ENCODE measurements at regions not wholly inside any gene's neighbourhood (a gene's known extent, or its start where the extent isn't known, plus 50 kb on each side); places are given as distances from the start of the nearest gene placed in this dataset.

DNA sequence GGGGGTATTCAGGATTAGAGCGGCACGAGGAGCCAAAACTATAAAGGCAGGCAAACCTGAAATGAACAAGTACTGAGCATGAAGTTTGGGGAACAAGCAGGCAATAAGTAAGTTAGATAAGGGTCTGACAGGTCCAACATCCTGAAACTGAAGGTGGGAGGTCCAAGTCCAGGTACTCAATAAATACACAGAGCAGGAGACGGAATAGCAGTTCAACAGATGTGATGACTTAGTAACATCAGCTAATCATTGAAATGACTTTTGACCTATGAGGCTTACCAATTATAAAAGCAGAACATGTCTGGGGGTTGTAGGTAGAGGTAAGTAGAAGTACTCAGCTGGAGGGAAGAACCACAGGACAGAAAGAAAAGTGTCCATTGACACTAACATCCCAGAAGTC is 132.8 kb upstream of the PDZRN3 start:
- H3K36me3 ChIP-seq (ENCODE audit: insufficient read depth), result no peaks in the 10 kb centered on the region
- no peak for DNase-seq (ENCODE audit: extremely low spot score)
- no peak overlapping the region for H3K27ac ChIP-seq (ENCODE audit: low read depth)
- H3K4me1 ChIP-seq (ENCODE audit: insufficient read depth), result no peaks in the 10 kb centered on the region
- WGBS, result 84% methylated on average over 3 of the region's 3 CpGs
- no peak overlapping the region for H3K4me3 ChIP-seq (ENCODE audit: low read depth, low read length)

GRCh38 chr3:73753985-73754384 is 129.2 kb upstream of the PDZRN3 start:
- no peak overlapping the region for H3K27ac ChIP-seq (ENCODE audit: low read depth)
- no peak overlapping the region for H3K4me3 ChIP-seq (ENCODE audit: low read depth, low read length)
- no peaks in the 10 kb centered on the region for H3K36me3 ChIP-seq (ENCODE audit: insufficient read depth)
- no peak for DNase-seq (ENCODE audit: extremely low spot score)
- no peaks in the 10 kb centered on the region for H3K4me1 ChIP-seq (ENCODE audit: insufficient read depth)
- 95% methylated on average over 6 of the region's 6 CpGs for WGBS

GRCh38 chr3:73752338-73752737 is 127.6 kb upstream of the PDZRN3 start:
- no peak overlapping the region for H3K27ac ChIP-seq (ENCODE audit: low read depth)
- no peaks in the 10 kb centered on the region for H3K4me1 ChIP-seq (ENCODE audit: insufficient read depth)
- H3K4me3 ChIP-seq (ENCODE audit: low read depth, low read length), result no peak overlapping the region
- H3K36me3 ChIP-seq (ENCODE audit: insufficient read depth), result no peaks in the 10 kb centered on the region
- WGBS, result 68% methylated on average over 5 of the region's 5 CpGs
- no peak for DNase-seq (ENCODE audit: extremely low spot score)

DNA sequence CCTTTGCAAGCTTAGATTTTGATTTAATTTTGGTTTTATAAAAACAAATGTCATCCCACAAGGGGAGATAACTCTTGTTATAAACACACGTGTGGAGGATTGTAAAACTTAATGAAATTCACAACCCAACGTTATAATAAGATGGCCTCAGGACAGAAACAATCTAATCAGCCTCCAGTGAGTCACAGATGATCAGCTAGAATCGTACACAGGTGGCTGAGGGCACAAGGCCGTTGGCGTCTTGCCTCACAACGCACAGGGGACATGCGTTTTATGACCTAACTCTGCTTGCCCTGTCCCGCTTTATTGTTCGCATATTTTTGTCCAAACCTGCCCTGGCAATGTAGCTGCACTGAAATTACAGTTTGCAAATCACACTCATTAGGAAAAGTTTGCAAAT is 121.9 kb upstream of the PDZRN3 start:
- DNase-seq (ENCODE audit: extremely low spot score), result no peak
- Histone ChIP-seq H3K36me3 (ENCODE audit: insufficient read depth) (no peaks in the 10 kb centered on the region), H3K4me1 (ENCODE audit: insufficient read depth) (no peaks in the 10 kb centered on the region), H3K27ac (ENCODE audit: low read depth) (no peak overlapping the region), H3K4me3 (ENCODE audit: low read depth, low read length) (no peak overlapping the region)
- WGBS, result 59% methylated on average over 9 of the region's 9 CpGs

DNA sequence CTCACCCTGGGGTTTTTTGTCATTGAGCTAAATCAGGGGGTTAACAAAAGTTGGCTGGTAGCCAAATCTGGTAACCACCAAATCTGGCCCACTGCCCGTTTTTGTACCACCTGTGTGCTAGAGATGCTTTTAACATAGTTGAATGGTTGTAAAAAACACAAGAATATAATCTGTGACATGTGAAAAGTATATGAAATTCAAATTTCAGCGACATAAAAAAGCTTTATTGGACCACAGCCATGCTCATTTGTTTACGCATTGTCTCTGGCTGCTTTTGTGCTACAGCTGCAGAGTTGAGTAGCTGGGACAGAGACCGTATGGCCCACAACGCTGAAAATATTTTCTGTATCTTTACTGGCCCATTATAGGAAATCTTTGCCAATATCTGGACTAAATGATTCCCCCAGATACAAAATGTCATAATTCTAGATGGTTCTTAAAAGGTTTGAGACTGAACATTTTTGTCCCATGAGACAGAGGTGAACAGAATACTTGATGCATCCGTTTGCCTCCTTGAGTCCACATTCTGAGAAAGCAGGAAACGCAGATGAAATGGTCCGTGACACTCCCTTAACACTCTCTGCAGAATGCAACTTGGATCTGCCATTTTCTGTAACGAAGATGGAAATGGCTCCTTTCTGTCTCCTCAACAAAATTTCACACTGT is 120.9 kb upstream of the PDZRN3 start:
- Histone ChIP-seq H3K27ac (ENCODE audit: low read depth) (no peak overlapping the region), H3K4me3 (ENCODE audit: low read depth, low read length) (no peak overlapping the region), H3K36me3 (ENCODE audit: insufficient read depth) (no peaks in the 10 kb centered on the region), H3K4me1 (ENCODE audit: insufficient read depth) (no peaks in the 10 kb centered on the region)
- DNase-seq (ENCODE audit: extremely low spot score), result no peak
- 37% methylated on average over 9 of the region's 9 CpGs for WGBS

GRCh38 chr3:73743551-73743950 is 118.8 kb upstream of the PDZRN3 start:
- Histone ChIP-seq H3K4me1 (ENCODE audit: insufficient read depth) (no peaks in the 10 kb centered on the region), H3K27ac (ENCODE audit: low read depth) (no peak overlapping the region), H3K36me3 (ENCODE audit: insufficient read depth) (no peaks in the 10 kb centered on the region), H3K4me3 (ENCODE audit: low read depth, low read length) (no peak overlapping the region)
- WGBS, result 51% methylated on average over 4 of the region's 4 CpGs
- DNase-seq (ENCODE audit: extremely low spot score), result no peak

DNA sequence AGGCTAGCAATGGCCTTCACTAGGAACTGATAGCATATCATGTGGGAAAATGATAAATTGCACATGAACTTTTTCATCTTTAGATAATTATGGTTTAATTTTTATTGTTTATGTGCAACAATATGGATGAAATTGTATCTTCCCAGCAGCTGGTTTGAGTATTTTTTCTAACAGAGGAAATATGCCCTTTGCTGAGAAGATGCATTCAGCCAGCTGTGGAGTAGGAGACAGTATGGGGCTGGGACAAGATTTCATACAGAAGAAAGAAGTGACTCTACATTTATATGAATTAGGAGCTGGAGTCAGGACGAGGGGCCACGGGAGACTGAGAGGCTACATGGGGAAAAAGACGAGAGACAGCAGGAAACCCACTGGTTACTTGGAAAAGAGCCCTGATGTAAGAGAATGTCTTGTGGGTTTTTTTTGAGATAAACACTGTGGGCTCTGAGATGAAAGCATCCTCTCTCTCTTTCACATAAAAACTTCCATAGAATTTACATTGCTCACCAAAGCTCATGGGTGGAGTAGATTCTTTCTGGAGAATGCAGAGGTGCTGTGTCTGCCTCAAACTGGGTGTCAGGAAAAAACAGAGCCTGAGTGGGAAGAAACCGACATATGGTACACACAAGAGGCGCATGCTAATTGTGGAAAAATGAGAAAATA is 115.2 kb upstream of the PDZRN3 start:
- Histone ChIP-seq H3K27ac (ENCODE audit: low read depth) (no peak overlapping the region), H3K4me1 (ENCODE audit: insufficient read depth) (no peaks in the 10 kb centered on the region), H3K4me3 (ENCODE audit: low read depth, low read length) (no peak overlapping the region), H3K36me3 (ENCODE audit: insufficient read depth) (no peaks in the 10 kb centered on the region)
- 42% methylated on average over 5 of the region's 5 CpGs for WGBS
- DNase-seq (ENCODE audit: extremely low spot score), result no peak

- no peaks in the 10 kb centered on the region for H3K4me1 ChIP-seq (ENCODE audit: insufficient read depth)
- no peak for DNase-seq (ENCODE audit: extremely low spot score)
- H3K27ac ChIP-seq (ENCODE audit: low read depth), result no peak overlapping the region
- no peak overlapping the region for H3K4me3 ChIP-seq (ENCODE audit: low read depth, low read length)
- H3K36me3 ChIP-seq (ENCODE audit: insufficient read depth), result no peaks in the 10 kb centered on the region
- WGBS, result 94% methylated on average over 1 of the region's 1 CpG
Measured at GRCh38 chr3:73738711-73739110, 114.0 kb upstream of the PDZRN3 start.

DNA sequence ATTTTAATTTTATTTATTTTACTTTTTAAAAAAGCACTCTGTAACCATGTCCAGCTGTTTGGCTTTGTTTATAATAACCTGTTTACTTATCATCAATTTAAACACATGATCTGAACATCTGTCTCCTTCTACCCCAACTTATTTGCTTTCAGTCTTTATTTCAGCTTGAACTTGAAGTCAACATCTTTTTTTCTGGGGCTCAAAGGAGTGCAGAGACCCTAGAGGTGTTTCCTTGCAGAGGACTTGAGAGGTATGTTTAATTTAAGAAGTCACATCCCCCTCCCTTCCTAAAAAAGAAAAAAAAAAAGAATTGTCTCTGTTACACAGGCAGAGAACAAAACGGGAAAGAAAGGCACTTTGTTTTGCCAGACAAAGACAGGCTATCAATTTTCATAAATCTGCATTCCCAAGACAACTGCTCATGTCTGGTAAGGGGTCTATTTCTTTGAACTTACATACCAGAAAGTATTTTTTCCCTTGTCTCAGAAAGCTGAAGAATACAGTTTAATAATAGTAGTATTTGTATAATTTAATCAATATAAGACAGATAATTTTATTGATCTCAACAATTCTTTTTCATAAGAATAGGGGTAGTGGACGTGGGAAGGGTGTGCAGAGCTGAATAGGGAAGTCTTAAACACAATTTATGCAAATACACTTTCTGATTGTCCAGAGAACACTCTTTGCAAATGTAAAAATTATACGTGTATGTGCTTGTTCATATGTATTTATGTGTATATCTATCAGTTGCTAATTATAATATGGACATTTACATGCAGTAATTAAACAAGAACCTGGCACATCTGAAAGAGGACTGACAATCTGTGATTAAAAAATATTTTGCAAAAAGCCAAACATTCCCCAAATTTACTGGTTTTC is 109.7 kb upstream of the PDZRN3 start:
- Histone ChIP-seq H3K4me3 (ENCODE audit: low read depth, low read length) (no peak overlapping the region), H3K36me3 (ENCODE audit: insufficient read depth) (no peaks in the 10 kb centered on the region), H3K4me1 (ENCODE audit: insufficient read depth) (no peaks in the 10 kb centered on the region), H3K27ac (ENCODE audit: low read depth) (no peak overlapping the region)
- 71% methylated on average over 3 of the region's 3 CpGs for WGBS
- no peak for DNase-seq (ENCODE audit: extremely low spot score)

DNA sequence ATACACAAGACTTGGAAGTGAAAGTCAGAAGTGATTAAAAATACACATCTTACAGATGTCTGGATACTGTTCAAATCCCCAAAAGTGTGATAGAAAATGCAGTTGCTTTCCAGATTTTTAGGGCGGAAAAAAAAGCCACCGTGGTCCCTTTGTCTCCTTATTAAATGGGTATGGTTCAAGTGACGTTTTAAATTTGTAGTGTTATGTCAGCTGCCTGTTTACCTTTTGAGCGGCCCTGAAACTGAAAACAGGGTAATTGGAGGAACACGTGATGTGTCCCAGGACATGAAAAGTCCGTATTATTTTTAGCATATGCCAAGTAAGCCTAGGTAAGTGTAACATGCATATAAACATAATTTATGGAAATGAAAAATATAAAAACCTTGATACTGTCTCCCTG is 109.0 kb upstream of the PDZRN3 start:
- Histone ChIP-seq H3K27ac (ENCODE audit: low read depth) (no peak overlapping the region), H3K4me3 (ENCODE audit: low read depth, low read length) (no peak overlapping the region), H3K4me1 (ENCODE audit: insufficient read depth) (no peaks in the 10 kb centered on the region), H3K36me3 (ENCODE audit: insufficient read depth) (no peaks in the 10 kb centered on the region)
- 68% methylated on average over 6 of the region's 6 CpGs for WGBS
- DNase-seq (ENCODE audit: extremely low spot score), result no peak

DNA sequence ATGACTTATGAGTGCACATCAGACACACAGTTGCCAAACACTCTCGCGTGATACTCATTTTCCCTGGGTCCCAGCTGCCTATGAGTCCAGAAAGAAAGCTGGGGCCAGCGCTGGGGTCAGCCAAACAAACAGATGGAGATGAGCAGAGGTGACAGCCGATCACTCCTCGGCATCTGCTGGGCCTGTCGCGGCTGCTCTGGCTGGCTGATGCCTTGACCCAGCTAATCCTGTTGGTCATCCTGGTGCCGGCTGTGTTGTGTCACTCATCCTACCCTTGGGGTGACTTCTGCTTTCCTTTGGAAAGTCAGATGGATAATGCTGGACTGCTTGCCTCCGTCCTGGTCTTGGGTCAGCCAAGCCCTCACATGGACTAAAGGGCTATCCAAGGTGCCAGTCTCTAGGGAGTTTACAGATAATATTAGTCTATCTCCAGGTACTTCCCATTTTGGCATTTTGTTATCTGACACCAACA is 105.3 kb upstream of the PDZRN3 start:
- no peaks in the 10 kb centered on the region for H3K36me3 ChIP-seq (ENCODE audit: insufficient read depth)
- DNase-seq (ENCODE audit: extremely low spot score), result no peak
- H3K27ac ChIP-seq (ENCODE audit: low read depth), result no peak overlapping the region
- no peak overlapping the region for H3K4me3 ChIP-seq (ENCODE audit: low read depth, low read length)
- no peaks in the 10 kb centered on the region for H3K4me1 ChIP-seq (ENCODE audit: insufficient read depth)
- WGBS, result 52% methylated on average over 9 of the region's 9 CpGs

DNA sequence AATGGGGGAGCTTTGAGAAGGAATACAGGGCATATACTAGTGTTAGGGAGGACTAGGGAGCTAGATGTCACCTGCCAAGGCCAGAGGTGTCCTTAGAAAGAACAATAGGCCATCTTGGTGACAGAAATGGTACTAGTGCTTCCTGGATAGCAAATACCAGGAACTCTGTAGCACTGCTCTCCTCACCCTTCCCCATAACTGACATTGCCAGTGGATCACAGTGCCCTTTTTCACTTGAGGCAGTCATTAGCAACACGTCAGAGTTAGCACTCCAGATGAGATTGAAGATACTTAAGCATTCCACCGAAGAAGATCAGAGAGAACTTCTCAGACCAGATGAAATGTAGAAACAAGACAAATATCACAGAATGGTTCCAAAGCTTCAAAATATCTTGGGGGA is 103.1 kb upstream of the PDZRN3 start:
- no peaks in the 10 kb centered on the region for H3K4me1 ChIP-seq (ENCODE audit: insufficient read depth)
- no peak for DNase-seq (ENCODE audit: extremely low spot score)
- no peaks in the 10 kb centered on the region for H3K36me3 ChIP-seq (ENCODE audit: insufficient read depth)
- 55% methylated on average over 2 of the region's 2 CpGs for WGBS
- no peak overlapping the region for H3K4me3 ChIP-seq (ENCODE audit: low read depth, low read length)
- H3K27ac ChIP-seq (ENCODE audit: low read depth), result no peak overlapping the region

GRCh38 chr3:73727117-73727821 is 102.5 kb upstream of the PDZRN3 start:
- Histone ChIP-seq H3K27ac (ENCODE audit: low read depth) (no peak overlapping the region), H3K4me1 (ENCODE audit: insufficient read depth) (no peaks in the 10 kb centered on the region), H3K4me3 (ENCODE audit: low read depth, low read length) (no peak overlapping the region), H3K36me3 (ENCODE audit: insufficient read depth) (no peaks in the 10 kb centered on the region)
- no peak for DNase-seq (ENCODE audit: extremely low spot score)
- 26% methylated on average over 8 of the region's 8 CpGs for WGBS
